ENCODE measurements at regions not wholly inside any gene's neighbourhood (a gene's known extent, or its start where the extent isn't known, plus 50 kb on each side); places are given as distances from the start of the nearest gene placed in this dataset.

GRCh38 chr6:53411451-53411850 lies 62.7 kb upstream of the ELOVL5 start:
- no peaks in the 10 kb centered on the region for H3K79me1 ChIP-seq (ENCODE audit: low read depth, low read length)
- peaks cover 0 to 19% (median 0%) of the 10 kb centered on the region in 3 experiments for H3K27me3 ChIP-seq (ENCODE audit: control insufficient read depth in 3 of 3, insufficient read depth in 3 of 3, low read depth in 1 of 3, low read length in 3 of 3)
- no peaks in the 10 kb centered on the region for H3K4me1 ChIP-seq (ENCODE audit: control insufficient read depth in 2 of 2, insufficient read depth in 1 of 2, low read depth in 1 of 2, low read length in 2 of 2)
- H2AFZ ChIP-seq (ENCODE audit: low read length): no peak overlapping the region
- no peak overlapping the region for H3K14ac ChIP-seq (ENCODE audit: low read length)
- no peak overlapping the region for H2BK15ac ChIP-seq (ENCODE audit: low read length)
- no peak overlapping the region for H3K4ac ChIP-seq (ENCODE audit: low read length)
- H3K4me3 ChIP-seq (ENCODE audit: low read length in 2 of 2): no peak overlapping the region
- WGBS, 2 donors (ENCODE audit: extremely low coverage in 2 of 2, insufficient read length in 2 of 2, insufficient replicate concordance in 1 of 2): no CpG with 5 or more reads among the region's 2 CpGs
- no peak overlapping the region for H3K4me2 ChIP-seq (ENCODE audit: insufficient read depth, low read length, poor library complexity, severe bottlenecking)
- H4K91ac ChIP-seq (ENCODE audit: low read depth, low read length, poor library complexity): no peak overlapping the region
- no peaks in the 10 kb centered on the region for H3K36me3 ChIP-seq (replicated peaks in 1 of 2; ENCODE audit: control insufficient read depth in 2 of 2, insufficient read depth in 2 of 2, low read length in 2 of 2)
- H3K18ac ChIP-seq (ENCODE audit: low read length): no peak overlapping the region
- no peak overlapping the region for H2BK120ac ChIP-seq (ENCODE audit: low read depth, low read length)
- no peak overlapping the region for H3K9ac ChIP-seq (ENCODE audit: low read depth, low read length, poor library complexity)
- no peaks in the 10 kb centered on the region for H3K9me3 ChIP-seq (replicated peaks in 1 of 2; ENCODE audit: control insufficient read depth in 2 of 2, insufficient read depth in 1 of 2, low read depth in 1 of 2, low read length in 2 of 2)
- no peak overlapping the region for H2BK5ac ChIP-seq (ENCODE audit: low read length)
- no peak overlapping the region for H3K23ac ChIP-seq (ENCODE audit: low read depth, low read length, poor library complexity)
- DNase-seq (ENCODE audit: low spot score): no peak
- no peak overlapping the region for H4K8ac ChIP-seq (ENCODE audit: low read depth, low read length)
- H2AK5ac ChIP-seq (ENCODE audit: low read depth, low read length): no peak overlapping the region
- no peak overlapping the region for H3K27ac ChIP-seq (replicated peaks; ENCODE audit: low read length)
- no peak overlapping the region for H2BK12ac ChIP-seq (ENCODE audit: low read length)

- no peak overlapping the region for H3K4me2 ChIP-seq (ENCODE audit: insufficient read depth, low read length, poor library complexity, severe bottlenecking)
- no peaks in the 10 kb centered on the region for H3K9me3 ChIP-seq (replicated peaks in 1 of 2; ENCODE audit: control insufficient read depth in 2 of 2, insufficient read depth in 1 of 2, low read depth in 1 of 2, low read length in 2 of 2)
- H2BK5ac ChIP-seq (ENCODE audit: low read length): no peak overlapping the region
- no peaks in the 10 kb centered on the region for H3K4me1 ChIP-seq (ENCODE audit: control insufficient read depth in 2 of 2, insufficient read depth in 1 of 2, low read depth in 1 of 2, low read length in 2 of 2)
- no peak overlapping the region for H3K27ac ChIP-seq (replicated peaks; ENCODE audit: low read length)
- H3K36me3 ChIP-seq (replicated peaks in 1 of 2; ENCODE audit: control insufficient read depth in 2 of 2, insufficient read depth in 2 of 2, low read length in 2 of 2): no peaks in the 10 kb centered on the region
- no peak overlapping the region for H2BK15ac ChIP-seq (ENCODE audit: low read length)
- H2BK120ac ChIP-seq (ENCODE audit: low read depth, low read length): no peak overlapping the region
- H2BK12ac ChIP-seq (ENCODE audit: low read length): no peak overlapping the region
- no peak overlapping the region for H3K23ac ChIP-seq (ENCODE audit: low read depth, low read length, poor library complexity)
- no peak overlapping the region for H4K91ac ChIP-seq (ENCODE audit: low read depth, low read length, poor library complexity)
- WGBS, 2 donors (ENCODE audit: extremely low coverage in 2 of 2, insufficient read length in 2 of 2, insufficient replicate concordance in 1 of 2): no CpG with 5 or more reads among the region's 9 CpGs
- H4K8ac ChIP-seq (ENCODE audit: low read depth, low read length): no peak overlapping the region
- no peak overlapping the region for H2AK5ac ChIP-seq (ENCODE audit: low read depth, low read length)
- DNase-seq (ENCODE audit: low spot score): no peak
- H3K27me3 ChIP-seq (ENCODE audit: control insufficient read depth in 3 of 3, insufficient read depth in 3 of 3, low read depth in 1 of 3, low read length in 3 of 3): peaks cover 0 to 16% (median 0%) of the 10 kb centered on the region in 3 experiments
- no peak overlapping the region for H3K9ac ChIP-seq (ENCODE audit: low read depth, low read length, poor library complexity)
- H2AFZ ChIP-seq (ENCODE audit: low read length): no peak overlapping the region
- no peak overlapping the region for H3K14ac ChIP-seq (ENCODE audit: low read length)
- H3K4ac ChIP-seq (ENCODE audit: low read length): no peak overlapping the region
- H3K18ac ChIP-seq (ENCODE audit: low read length): no peak overlapping the region
- H3K4me3 ChIP-seq (ENCODE audit: low read length in 2 of 2): no peak overlapping the region
- H3K79me1 ChIP-seq (ENCODE audit: low read depth, low read length): no peaks in the 10 kb centered on the region
These were observed 61.9 kb upstream of the ELOVL5 start for GRCh38 chr6:53410508-53411258.

DNA sequence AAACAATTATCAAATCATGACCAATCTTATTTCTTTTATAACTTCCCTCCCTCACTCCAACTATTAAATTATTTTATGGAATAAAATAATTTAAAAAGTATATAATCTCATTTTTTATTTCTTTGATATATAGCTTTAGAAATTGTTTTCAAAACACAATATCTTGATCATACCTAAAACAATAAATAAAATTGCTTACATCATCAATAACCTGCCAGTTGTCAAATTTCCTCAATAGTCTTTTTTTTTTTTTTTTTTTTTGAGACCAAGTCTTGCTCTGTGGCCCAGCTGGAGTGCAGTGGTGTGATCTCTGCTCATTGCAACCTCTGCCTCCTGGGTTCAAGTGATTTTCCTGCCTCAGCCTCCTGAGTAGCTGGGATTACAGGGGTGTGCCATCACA lies 60.1 kb upstream of the ELOVL5 start:
- Histone ChIP-seq H3K27ac (replicated peaks; ENCODE audit: low read length) (no peak overlapping the region), H3K18ac (ENCODE audit: low read length) (no peak overlapping the region), H3K4me3 (ENCODE audit: low read length in 2 of 2) (no peak overlapping the region), H3K4ac (ENCODE audit: low read length) (no peak overlapping the region), H3K36me3 (replicated peaks in 1 of 2; ENCODE audit: control insufficient read depth in 2 of 2, insufficient read depth in 2 of 2, low read length in 2 of 2) (no peaks in the 10 kb centered on the region), H2AK5ac (ENCODE audit: low read depth, low read length) (no peak overlapping the region), H3K14ac (ENCODE audit: low read length) (no peak overlapping the region), H2BK15ac (ENCODE audit: low read length) (no peak overlapping the region), H3K9ac (ENCODE audit: low read depth, low read length, poor library complexity) (no peak overlapping the region), H2BK120ac (ENCODE audit: low read depth, low read length) (no peak overlapping the region), H2BK12ac (ENCODE audit: low read length) (no peak overlapping the region), H3K4me1 (ENCODE audit: control insufficient read depth in 2 of 2, insufficient read depth in 1 of 2, low read depth in 1 of 2, low read length in 2 of 2) (no peaks in the 10 kb centered on the region), H4K8ac (ENCODE audit: low read depth, low read length) (no peak overlapping the region), H4K91ac (ENCODE audit: low read depth, low read length, poor library complexity) (no peak overlapping the region), H2AFZ (ENCODE audit: low read length) (no peak overlapping the region), H2BK5ac (ENCODE audit: low read length) (no peak overlapping the region), H3K23ac (ENCODE audit: low read depth, low read length, poor library complexity) (no peak overlapping the region), H3K79me1 (ENCODE audit: low read depth, low read length) (no peaks in the 10 kb centered on the region), H3K4me2 (ENCODE audit: insufficient read depth, low read length, poor library complexity, severe bottlenecking) (no peak overlapping the region), H3K27me3 (ENCODE audit: control insufficient read depth in 3 of 3, insufficient read depth in 3 of 3, low read depth in 1 of 3, low read length in 3 of 3) (peaks cover 0 to 13% (median 0%) of the 10 kb centered on the region in 3 experiments), H3K9me3 (replicated peaks in 1 of 2; ENCODE audit: control insufficient read depth in 2 of 2, insufficient read depth in 1 of 2, low read depth in 1 of 2, low read length in 2 of 2) (no peaks in the 10 kb centered on the region)
- no peak for DNase-seq (ENCODE audit: low spot score)

DNA sequence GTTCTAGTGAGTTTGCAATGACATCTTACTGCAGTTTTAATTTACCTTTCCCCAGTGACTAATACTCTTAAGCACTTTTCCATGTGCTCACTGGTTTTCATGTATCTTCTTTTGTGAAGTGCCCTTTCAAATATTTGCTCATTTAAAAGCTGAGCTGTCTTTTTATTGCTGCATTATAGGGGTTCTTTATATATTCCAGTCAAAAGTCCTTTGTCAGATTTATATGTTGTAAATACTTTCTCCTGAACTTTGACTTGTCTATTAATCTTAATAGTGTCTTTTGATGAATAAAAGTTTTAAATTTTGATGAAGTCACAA lies 50.2 kb upstream of the ELOVL5 start:
- DNase-seq (ENCODE audit: low spot score): no peak
- no peak overlapping the region for H2AFZ ChIP-seq (ENCODE audit: low read length)
- H3K4me1 ChIP-seq (ENCODE audit: control insufficient read depth in 2 of 2, insufficient read depth in 1 of 2, low read depth in 1 of 2, low read length in 2 of 2): no peaks in the 10 kb centered on the region
- H2BK5ac ChIP-seq (ENCODE audit: low read length): no peak overlapping the region
- no peak overlapping the region for H3K9ac ChIP-seq (ENCODE audit: low read depth, low read length, poor library complexity)
- no peak overlapping the region for H3K4me2 ChIP-seq (ENCODE audit: insufficient read depth, low read length, poor library complexity, severe bottlenecking)
- no peak overlapping the region for H3K4ac ChIP-seq (ENCODE audit: low read length)
- H3K9me3 ChIP-seq (replicated peaks in 1 of 2; ENCODE audit: control insufficient read depth in 2 of 2, insufficient read depth in 1 of 2, low read depth in 1 of 2, low read length in 2 of 2): no peaks in the 10 kb centered on the region
- no peak overlapping the region for H3K18ac ChIP-seq (ENCODE audit: low read length)
- H3K36me3 ChIP-seq (replicated peaks in 1 of 2; ENCODE audit: control insufficient read depth in 2 of 2, insufficient read depth in 2 of 2, low read length in 2 of 2): no peaks in the 10 kb centered on the region
- H2BK120ac ChIP-seq (ENCODE audit: low read depth, low read length): no peak overlapping the region
- no peak overlapping the region for H3K27ac ChIP-seq (replicated peaks; ENCODE audit: low read length)
- no peak overlapping the region for H2AK5ac ChIP-seq (ENCODE audit: low read depth, low read length)
- no peak overlapping the region for H2BK15ac ChIP-seq (ENCODE audit: low read length)
- H4K8ac ChIP-seq (ENCODE audit: low read depth, low read length): no peak overlapping the region
- H3K79me1 ChIP-seq (ENCODE audit: low read depth, low read length): no peaks in the 10 kb centered on the region
- H2BK12ac ChIP-seq (ENCODE audit: low read length): no peak overlapping the region
- H3K23ac ChIP-seq (ENCODE audit: low read depth, low read length, poor library complexity): no peak overlapping the region
- no peak overlapping the region for H3K4me3 ChIP-seq (ENCODE audit: low read length in 2 of 2)
- no peak overlapping the region for H3K14ac ChIP-seq (ENCODE audit: low read length)
- H4K91ac ChIP-seq (ENCODE audit: low read depth, low read length, poor library complexity): no peak overlapping the region
- H3K27me3 ChIP-seq (ENCODE audit: control insufficient read depth in 3 of 3, insufficient read depth in 3 of 3, low read depth in 1 of 3, low read length in 3 of 3): peaks cover 0 to 5% (median 0%) of the 10 kb centered on the region in 3 experiments
